NCI-H526 treated with DMSO at 0.1 percent for 48 hours (cell line): ENCODE measurements at regions not wholly inside any gene's neighbourhood (a gene's known extent, or its start where the extent isn't known, plus 50 kb on each side); places are given as distances from the start of the nearest gene placed in this dataset.
"Not testable (repeated sequence)": the region's sequence is repeated elsewhere in the genome, so short reads cannot be mapped to it uniquely, and the experiment has no call there.

Experiments
- DNase-seq: peaks from one replicate; lab custom pipeline; 2025; lab: John Stamatoyannopoulos, UW

- no peak for DNase-seq
These were observed 296.3 kb upstream of the SGO1 start for GRCh38 chr3:20482350-20482749.

DNA sequence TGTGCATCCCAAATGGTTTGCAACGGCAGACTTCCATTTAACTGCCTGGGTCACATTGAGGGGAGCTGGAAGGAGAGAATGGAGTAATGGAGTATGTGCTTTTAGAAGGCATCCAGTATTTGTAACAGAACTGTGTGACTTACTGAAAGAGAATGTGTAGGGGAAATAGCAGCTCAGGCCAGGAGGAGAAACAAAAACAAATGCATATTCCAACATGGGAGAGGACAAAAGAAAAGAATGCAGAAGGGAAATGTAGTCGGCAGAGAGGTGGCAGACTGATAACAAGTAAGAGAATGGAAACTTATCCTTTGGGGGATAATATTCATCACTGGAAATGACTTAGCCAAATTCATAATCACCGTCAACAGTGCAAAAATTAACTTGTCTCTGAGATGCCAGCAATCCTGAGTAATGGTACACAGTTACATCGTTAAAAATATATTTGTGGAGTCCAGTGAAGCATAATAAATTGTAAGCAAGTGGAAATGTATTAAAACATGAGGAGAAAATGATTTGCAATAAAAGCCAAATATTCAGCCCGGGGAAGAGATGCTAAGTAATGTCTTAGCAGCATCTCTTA, 294.9 kb upstream of the SGO1 start:
- peak; percentile 47 for DNase-seq

GRCh38 chr3:20478436-20478835, 292.4 kb upstream of the SGO1 start:
- DNase-seq, result no peak

- not testable (repeated sequence) for DNase-seq
These were observed 278.2 kb upstream of the SGO1 start for GRCh38 chr3:20464237-20464636.

GRCh38 chr3:20462723-20463122, 276.7 kb upstream of the SGO1 start:
- DNase-seq, result no peak

DNA sequence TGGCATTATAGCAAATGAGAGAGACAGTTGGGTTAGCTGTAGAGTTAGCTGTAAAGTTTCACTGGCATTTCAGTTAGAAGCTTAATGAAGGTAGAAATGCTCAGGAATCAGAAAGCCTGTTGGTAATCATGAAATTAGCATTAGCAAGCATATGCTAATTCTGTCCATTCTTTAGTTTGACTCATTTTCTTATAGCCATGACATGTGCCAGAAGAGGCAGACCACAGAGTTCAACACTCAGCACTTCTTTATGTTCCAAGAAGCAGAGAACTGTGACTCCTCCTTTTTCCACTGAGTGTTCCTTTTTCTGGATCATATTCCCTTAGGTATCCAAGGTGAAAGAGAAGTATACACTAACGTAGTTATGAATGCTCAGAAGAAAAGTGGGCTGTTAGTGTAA, 276.2 kb upstream of the SGO1 start:
- no peak for DNase-seq

GRCh38 chr3:20458994-20459716, 273.1 kb upstream of the SGO1 start:
- DNase-seq, result no peak

GRCh38 chr3:20456511-20456910, 270.5 kb upstream of the SGO1 start:
- no peak for DNase-seq

DNA sequence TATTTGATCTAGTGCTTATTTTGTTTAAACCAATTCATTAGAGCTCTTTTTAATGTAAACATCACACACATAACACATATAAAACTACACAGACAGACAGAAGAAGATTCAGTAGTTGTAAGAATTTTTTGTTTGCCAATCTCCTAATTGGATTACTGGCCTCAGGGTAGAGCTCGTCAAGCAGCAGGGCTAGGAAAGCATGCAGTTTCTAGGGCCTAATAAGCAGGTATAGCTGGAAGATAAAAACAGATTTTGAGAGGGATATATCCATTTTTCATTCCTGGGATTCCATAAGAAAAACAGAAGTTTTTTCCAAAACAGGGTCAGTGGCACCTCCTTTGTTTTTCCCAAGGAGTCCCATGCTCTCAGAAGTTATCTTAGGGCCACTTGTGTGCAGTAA, 265.2 kb upstream of the SGO1 start:
- no peak for DNase-seq

DNA sequence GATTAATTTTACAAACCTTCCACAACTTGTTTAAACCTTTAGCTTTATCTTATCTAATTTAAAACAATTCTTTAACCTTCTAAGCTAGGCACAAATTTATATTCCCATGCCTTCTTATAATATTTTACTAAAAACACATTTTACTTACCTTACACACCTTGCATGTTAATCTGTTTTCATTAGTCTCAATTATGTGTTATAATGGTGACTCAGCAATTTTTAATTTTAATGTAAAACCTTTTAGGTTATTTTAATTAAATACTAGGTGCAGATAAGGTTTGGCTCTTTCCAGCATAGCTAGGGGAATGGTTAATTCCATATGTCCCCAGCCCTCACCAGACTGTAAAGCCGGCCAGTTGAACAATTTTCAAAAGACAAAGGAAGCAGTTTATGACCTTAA, 264.6 kb upstream of the SGO1 start:
- no peak for DNase-seq

GRCh38 chr3:20442846-20443245, 256.8 kb upstream of the SGO1 start:
- no peak for DNase-seq

DNA sequence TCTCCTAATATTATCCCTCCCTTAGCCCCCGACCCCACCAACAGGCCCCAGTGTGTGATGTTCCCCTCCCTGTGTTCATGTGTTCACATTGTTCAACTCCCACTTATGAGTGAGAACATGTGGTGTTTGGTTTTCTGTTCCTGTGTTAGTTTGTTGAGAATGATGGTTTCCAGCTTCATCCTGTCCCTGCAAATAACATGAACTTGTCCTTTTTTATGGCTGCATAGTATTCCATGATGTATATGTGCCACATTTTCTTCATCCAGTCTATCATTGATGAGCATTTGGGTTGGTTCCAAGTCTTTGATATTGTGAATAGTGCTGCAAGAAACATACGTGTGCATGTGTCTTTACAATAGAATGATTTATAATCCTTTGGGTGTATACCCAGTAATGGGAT, 241.3 kb upstream of the SGO1 start:
- not testable (repeated sequence) for DNase-seq

- DNase-seq, result no peak
These were observed 239.1 kb upstream of the SGO1 start for GRCh38 chr3:20425138-20425537.

GRCh38 chr3:20424086-20424485, 238.1 kb upstream of the SGO1 start:
- DNase-seq, result no peak

DNA sequence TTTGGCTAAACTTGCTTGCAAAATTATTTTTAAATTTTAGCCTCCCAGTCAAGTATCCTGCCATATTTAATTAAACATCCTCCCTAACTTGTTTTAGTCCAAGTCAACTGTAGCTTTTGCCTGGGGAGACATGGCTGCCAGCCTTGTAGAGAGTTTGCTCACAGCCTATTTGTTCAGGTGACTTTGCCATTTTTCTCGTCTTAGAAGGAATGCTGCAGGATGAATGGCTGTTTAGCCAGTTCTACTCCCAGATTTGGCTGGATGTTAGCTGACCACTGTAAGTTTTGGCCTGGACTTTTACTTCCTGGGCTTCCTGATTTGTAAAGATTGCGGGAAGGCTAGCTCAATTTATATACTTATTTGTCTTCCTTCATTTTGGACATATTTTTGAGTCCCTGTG, 236.4 kb upstream of the SGO1 start:
- no peak for DNase-seq

DNA sequence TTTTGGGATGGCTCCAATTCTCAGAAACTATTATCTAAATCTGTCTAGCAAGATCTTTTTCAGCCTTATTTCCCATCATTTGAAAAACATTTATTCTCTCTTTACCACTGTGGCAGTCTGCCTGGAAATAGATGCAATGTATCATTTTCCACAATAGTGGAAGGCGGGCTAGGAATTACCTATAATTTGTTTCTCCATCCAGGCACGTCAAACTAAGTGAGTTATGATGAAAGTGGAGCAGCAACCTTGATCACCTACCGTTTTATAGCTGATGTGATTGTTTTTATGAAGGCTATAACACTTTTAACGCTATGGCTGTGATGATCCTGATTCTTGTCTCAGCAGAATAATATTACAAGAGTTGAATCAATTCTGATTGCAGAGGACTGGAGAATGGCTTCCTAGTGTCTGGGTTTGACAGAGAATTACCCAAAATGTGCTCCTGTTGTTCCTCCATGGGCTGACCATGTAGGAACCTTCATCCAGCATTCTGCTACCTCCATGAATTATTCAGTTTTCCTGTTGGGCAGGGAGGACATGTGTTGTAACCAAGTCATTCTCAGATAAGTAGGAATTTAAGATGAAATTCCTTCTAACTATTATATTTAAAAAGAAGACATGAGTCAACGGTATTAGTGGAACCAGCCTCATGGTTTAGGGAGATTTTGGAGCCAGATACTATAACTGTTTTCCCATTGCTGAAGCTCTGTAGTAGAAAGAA, 231.5 kb upstream of the SGO1 start:
- no peak for DNase-seq

DNA sequence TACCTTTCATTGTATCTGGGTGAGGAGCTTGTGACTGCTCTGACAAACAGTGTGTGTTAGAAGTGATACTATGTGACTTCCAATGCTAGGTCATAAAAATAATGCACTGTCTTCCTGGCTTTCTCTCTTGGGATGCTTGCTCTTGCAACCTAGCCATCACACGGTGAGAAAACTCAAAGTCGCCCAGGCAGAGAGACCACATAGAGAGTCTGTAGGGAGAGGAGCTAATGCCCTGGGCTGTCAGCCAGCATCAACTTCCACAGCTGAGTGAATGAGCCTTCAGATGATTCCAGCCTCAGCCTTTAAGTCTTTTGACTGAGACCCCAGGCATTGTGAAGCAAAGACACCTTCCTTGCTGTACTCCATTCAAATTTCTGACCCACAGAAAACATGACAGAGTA, 220.6 kb upstream of the SGO1 start:
- DNase-seq, result no peak

GRCh38 chr3:20405744-20406143, 219.7 kb upstream of the SGO1 start:
- no peak for DNase-seq

DNA sequence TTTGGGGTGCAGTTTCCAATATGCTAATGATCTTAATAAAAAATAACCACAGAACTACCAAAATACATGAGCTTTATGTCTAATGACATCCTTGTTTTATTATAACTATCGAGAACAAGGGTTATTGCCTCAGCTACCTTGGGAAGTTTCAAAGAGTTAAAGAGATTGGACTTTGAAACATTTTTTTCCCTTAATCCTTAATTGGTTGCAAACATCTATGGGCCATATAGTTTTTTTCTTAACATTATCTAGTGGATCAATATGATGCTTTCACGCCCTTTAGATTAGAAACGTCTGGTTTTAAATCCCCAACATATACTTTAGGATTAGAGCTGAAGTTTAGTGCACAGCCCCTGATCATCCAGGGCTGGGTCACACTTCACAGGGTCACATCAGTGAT, 219.2 kb upstream of the SGO1 start:
- DNase-seq, result no peak

- no peak for DNase-seq
These were observed 218.7 kb upstream of the SGO1 start for GRCh38 chr3:20404741-20405100.

DNA sequence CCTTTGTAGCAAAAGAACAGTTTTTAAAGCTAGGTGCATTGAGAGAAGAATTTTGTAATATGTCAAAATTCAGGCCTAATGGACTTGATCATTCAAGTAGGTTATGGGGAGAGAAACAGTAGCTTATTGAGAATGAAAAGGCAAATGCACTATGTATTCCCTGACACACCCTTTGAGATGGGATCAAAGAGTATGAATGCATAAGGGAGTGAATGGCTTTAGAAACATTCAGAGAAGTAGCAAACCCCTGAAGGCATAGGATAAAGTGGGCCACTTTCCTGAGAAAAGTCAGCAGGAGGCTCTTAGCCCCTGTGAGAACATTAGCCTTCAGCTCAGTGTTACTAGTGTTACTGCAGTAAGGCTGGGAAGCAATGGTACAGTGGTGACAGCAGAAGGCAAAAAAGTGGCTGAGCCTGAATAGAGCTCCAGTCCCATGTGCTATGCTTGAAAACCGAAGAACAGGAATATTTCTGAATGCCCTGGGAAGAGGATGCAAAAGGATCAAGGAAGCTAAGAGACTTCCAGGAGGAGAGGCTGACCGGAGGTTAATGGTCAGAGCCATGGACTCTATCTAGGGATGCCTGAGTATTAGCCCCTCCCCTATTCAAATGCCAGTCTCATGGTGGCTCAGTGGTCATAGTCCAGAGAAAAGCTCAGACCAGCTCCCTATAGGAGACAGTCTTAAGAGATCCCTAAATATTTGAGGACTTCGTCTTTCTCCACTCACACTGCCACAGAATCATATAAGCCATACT, 218.2 kb upstream of the SGO1 start:
- no peak for DNase-seq

DNA sequence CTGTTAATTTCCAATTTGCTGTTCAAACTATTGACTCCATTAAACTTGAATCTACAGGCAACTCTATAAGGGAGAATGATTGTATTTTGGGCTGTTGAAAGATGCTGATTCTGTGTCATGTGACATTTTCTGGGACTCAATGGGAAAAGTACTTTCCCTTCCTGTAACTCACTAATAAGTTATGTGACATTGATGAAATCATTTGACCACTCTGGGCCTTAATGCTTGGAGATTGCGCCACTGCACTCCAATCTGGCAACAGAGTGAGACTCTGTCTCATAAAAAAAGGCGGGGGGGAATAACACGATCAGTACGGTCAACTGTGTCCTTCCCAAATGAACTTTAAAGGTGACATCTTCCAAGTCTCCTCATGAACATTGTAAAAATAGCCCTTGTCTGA, 215.2 kb upstream of the SGO1 start:
- DNase-seq, result no peak

DNA sequence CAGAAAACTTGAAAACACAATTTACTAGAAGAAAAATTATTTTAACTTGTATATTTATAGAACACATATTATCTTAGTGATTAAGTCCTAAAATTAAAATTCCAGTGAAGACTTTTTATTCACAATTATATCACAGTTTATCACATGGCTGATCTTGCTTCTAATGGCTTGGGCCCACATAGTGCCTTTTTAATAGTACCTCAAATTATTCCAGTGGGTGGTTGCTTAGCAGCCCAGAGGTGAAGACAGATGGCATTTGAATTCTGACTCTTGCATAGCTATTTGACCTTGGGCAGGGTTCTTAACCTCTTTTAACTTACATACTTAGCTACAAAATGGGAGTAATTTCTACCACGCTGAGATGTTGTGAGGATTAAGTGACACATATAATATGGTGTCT, 214.7 kb upstream of the SGO1 start:
- no peak for DNase-seq
